Ishikawa (cell line): ENCODE measurements at regions not wholly inside any gene's neighbourhood (a gene's known extent, or its start where the extent isn't known, plus 50 kb on each side); places are given as distances from the start of the nearest gene placed in this dataset.

Experiments
- CEBPB ChIP-seq: IDR thresholded peaks from 2 replicates; pipeline ENCODE4 v1.6.1; 2012
- CREB1 ChIP-seq: IDR thresholded peaks from 2 replicates; pipeline ENCODE4 v1.6.1; 2012; ENCODE audit warnings: low read depth
- EGR1 ChIP-seq: IDR thresholded peaks from 2 replicates; pipeline ENCODE4 v1.6.1; 2012
- EP300 ChIP-seq: IDR thresholded peaks from 2 replicates; pipeline ENCODE4 v1.6.1; 2012; ENCODE audit warnings: borderline replicate concordance
- FOXM1 ChIP-seq: IDR thresholded peaks from 2 replicates; pipeline ENCODE4 v1.6.1; 2012; ENCODE audit warnings: low read depth, borderline replicate concordance
- MAX ChIP-seq: IDR thresholded peaks from 2 replicates; pipeline ENCODE4 v1.6.1; 2012
- NFIC ChIP-seq: IDR thresholded peaks from 2 replicates; pipeline ENCODE4 v1.6.1; 2012
- RAD21 ChIP-seq: IDR thresholded peaks from 2 replicates; pipeline ENCODE4 v1.6.1; 2012; ENCODE audit warnings: low read depth
- REST ChIP-seq: IDR thresholded peaks from 2 replicates; pipeline ENCODE4 v1.6.1; 2012; ENCODE audit warnings: low read depth, mild to moderate bottlenecking
- TAF1 ChIP-seq: IDR thresholded peaks from 2 replicates; pipeline ENCODE4 v1.6.1; 2012; ENCODE audit warnings: low read depth, mild to moderate bottlenecking
- TCF12 ChIP-seq: IDR thresholded peaks from 2 replicates; pipeline ENCODE4 v1.6.1; 2012; ENCODE audit warnings: low read depth
- TEAD4 ChIP-seq: IDR thresholded peaks from 2 replicates; pipeline ENCODE4 v1.6.1; 2012
- USF1 ChIP-seq: IDR thresholded peaks from 2 replicates; pipeline ENCODE4 v1.6.1; 2012
- YY1 ChIP-seq: IDR thresholded peaks from 2 replicates; pipeline ENCODE4 v1.6.1; 2012; ENCODE audit warnings: low read depth
- ZBTB7A ChIP-seq: IDR thresholded peaks from 2 replicates; pipeline ENCODE4 v1.6.1; 2012; ENCODE audit warnings: low read depth

GRCh38 chr13:73189776-73190175, 131.0 kb downstream of the KLF5 start:
- TF ChIP-seq TEAD4 (no peak), MAX (no peak), REST (no peak), RAD21 (no peak), EP300 (no peak), EGR1 (no peak), TCF12 (no peak), YY1 (no peak), USF1 (no peak), CREB1 (no peak)

- TF ChIP-seq NFIC (no peak), EGR1 (no peak), TAF1 (no peak), CEBPB (no peak), EP300 (no peak)
Observed at GRCh38 chr13:73189362-73189761, 130.6 kb downstream of the KLF5 start.

- no peak for TF ChIP-seq USF1
- TF ChIP-seq ZBTB7A: no peak
- TF ChIP-seq EP300: no peak
- no peak for TF ChIP-seq REST
- TF ChIP-seq YY1: no peak
- no peak for TF ChIP-seq NFIC
- TF ChIP-seq CREB1: no peak
- TF ChIP-seq MAX: no peak
Observed at GRCh38 chr13:73187106-73187505, 128.3 kb downstream of the KLF5 start.

GRCh38 chr13:73179650-73180274, 121.0 kb downstream of the KLF5 start:
- TF ChIP-seq REST (no peak), TCF12 (no peak), MAX (no peak), FOXM1 (no peak), USF1 (no peak), CEBPB (no peak), TAF1 (no peak), YY1 (no peak), EGR1 (no peak), EP300 (no peak), RAD21 (no peak), ZBTB7A (no peak), CREB1 (no peak), NFIC (no peak), TEAD4 (no peak)
